HL-60 (cell line): ENCODE measurements at regions not wholly inside any gene's neighbourhood (a gene's known extent, or its start where the extent isn't known, plus 50 kb on each side); places are given as distances from the start of the nearest gene placed in this dataset.

ENCODE experiments used
- DNase-seq, 2 experiments: peaks; one replicate each; pipeline ENCODE4 v3.0.0-alpha.2; 2010 to 2020; ENCODE audit warnings: low read depth in 1 of 2, low spot score in 1 of 2
- H3K27ac ChIP-seq: fragments of 250-450 bp; sonication (Bioruptor Pico); replicated peaks from 2 replicates; pipeline ENCODE4 v1.5.1; 2020; ENCODE audit warnings: mild to moderate bottlenecking, moderate library complexity
- H3K27me3 ChIP-seq: fragments of 250-450 bp; sonication (Bioruptor Pico); 2 replicates; pipeline ENCODE4 v1.5.1; 2021; ENCODE audit warnings: mild to moderate bottlenecking, moderate library complexity; ENCODE audit not compliant: insufficient read depth, poor library complexity, severe bottlenecking
- H3K4me3 ChIP-seq: replicated peaks from 2 replicates; pipeline ENCODE4 v1.5.1; 2011; ENCODE audit warnings: mild to moderate bottlenecking, control low read depth, low read length; ENCODE audit not compliant: insufficient read depth
- CTCF ChIP-seq: IDR thresholded peaks from one replicate; pipeline ENCODE4 v1.5.1; 2011; ENCODE audit warnings: low read length, control low read depth, inconsistent platforms; ENCODE audit not compliant: insufficient read depth
- GABPA ChIP-seq: IDR thresholded peaks from 2 replicates; pipeline ENCODE4 v1.6.1; 2012; ENCODE audit warnings: low read depth
- POLR2AphosphoS5 ChIP-seq: IDR thresholded peaks from 2 replicates; pipeline ENCODE4 v1.6.1; 2012; ENCODE audit warnings: low read depth
- SPI1 ChIP-seq: IDR thresholded peaks from 2 replicates; pipeline ENCODE4 v1.6.1; 2012; ENCODE audit warnings: low read depth, mild to moderate bottlenecking, borderline replicate concordance
- TF ChIP-seq, protein P1 (sequence below): IDR thresholded peaks from 2 replicates; pipeline ENCODE4 v1.6.1; 2012; ENCODE audit warnings: low read depth; ENCODE audit not compliant: insufficient replicate concordance

DNA sequence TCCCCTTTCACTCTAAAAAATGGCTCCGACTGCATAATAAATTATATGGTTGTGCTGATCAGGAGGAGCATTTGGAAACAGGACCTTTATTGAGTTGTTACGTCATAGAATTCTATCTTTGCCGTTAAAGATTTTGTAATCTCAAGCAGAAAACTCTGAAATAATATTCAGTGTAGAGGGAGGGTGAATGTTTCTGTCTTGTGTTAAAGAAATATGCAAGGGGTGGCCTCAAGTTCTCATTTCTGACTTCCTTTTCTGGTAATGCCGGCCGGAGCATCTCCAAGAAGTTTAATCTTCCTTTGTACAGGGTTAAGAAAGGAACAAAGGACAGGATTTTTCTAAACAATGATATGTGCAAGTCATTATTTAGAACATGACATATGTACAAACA, 165.1 kb downstream of the SLC38A4 start:
- H3K27ac ChIP-seq, result peak overlapping the region; percentile 91
- no peaks in the 10 kb centered on the region for H3K27me3 ChIP-seq
- TF ChIP-seq SPI1 (peak; percentile 76), POLR2AphosphoS5 (no peak), CTCF (no peak)
- H3K4me3 ChIP-seq, result no peak overlapping the region
- peak; percentile 68 to 71 for DNase-seq

- Histone ChIP-seq H3K4me3 (no peak overlapping the region), H3K27ac (peak overlapping the region; percentile 91)
- DNase-seq, result no peak
Measured at GRCh38 chr12:46660276-46660675, 165.5 kb downstream of the SLC38A4 start.

DNA sequence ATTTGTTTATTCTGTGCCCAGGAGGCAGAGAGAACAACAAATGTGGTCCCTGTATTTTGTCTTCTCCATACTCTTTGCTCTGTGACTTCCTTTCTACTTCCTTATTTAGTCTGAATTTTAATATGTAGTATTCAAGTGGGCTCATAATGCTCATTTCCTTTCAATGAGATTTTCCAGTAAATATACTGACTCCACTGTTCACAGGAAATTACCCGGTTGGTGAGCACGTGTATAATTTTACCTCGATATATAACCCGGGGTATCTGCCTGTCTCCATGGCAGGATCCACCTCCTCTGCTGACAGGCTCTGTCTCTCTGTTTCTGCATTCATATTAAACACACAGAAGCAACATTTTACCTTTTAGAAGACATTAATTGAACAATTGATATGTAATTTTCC, 166.0 kb downstream of the SLC38A4 start:
- Histone ChIP-seq H3K27ac (peak overlapping the region; percentile 91), H3K4me3 (no peak overlapping the region), H3K27me3 (no peaks in the 10 kb centered on the region)
- DNase-seq, result no peak
- TF ChIP-seq SPI1 (peak; percentile 49; the same call in 1 of the 2 replicates), CTCF (no peak)

More at GRCh38 chr12:46660276-46660675, 165.5 kb downstream of the SLC38A4 start:
- no peak for TF ChIP-seq POLR2AphosphoS5
- no peak for TF ChIP-seq SPI1
- TF ChIP-seq CTCF, result no peak
- TF ChIP-seq GABPA, result no peak
- TF ChIP-seq, protein P1, sequence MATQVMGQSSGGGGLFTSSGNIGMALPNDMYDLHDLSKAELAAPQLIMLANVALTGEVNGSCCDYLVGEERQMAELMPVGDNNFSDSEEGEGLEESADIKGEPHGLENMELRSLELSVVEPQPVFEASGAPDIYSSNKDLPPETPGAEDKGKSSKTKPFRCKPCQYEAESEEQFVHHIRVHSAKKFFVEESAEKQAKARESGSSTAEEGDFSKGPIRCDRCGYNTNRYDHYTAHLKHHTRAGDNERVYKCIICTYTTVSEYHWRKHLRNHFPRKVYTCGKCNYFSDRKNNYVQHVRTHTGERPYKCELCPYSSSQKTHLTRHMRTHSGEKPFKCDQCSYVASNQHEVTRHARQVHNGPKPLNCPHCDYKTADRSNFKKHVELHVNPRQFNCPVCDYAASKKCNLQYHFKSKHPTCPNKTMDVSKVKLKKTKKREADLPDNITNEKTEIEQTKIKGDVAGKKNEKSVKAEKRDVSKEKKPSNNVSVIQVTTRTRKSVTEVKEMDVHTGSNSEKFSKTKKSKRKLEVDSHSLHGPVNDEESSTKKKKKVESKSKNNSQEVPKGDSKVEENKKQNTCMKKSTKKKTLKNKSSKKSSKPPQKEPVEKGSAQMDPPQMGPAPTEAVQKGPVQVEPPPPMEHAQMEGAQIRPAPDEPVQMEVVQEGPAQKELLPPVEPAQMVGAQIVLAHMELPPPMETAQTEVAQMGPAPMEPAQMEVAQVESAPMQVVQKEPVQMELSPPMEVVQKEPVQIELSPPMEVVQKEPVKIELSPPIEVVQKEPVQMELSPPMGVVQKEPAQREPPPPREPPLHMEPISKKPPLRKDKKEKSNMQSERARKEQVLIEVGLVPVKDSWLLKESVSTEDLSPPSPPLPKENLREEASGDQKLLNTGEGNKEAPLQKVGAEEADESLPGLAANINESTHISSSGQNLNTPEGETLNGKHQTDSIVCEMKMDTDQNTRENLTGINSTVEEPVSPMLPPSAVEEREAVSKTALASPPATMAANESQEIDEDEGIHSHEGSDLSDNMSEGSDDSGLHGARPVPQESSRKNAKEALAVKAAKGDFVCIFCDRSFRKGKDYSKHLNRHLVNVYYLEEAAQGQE, result no peak
- no peaks in the 10 kb centered on the region for H3K27me3 ChIP-seq

- TF ChIP-seq CTCF (no peak), POLR2AphosphoS5 (no peak), GABPA (no peak), SPI1 (no peak)
- TF ChIP-seq, protein P1, result no peak
- DNase-seq, result no peak
- H3K4me3 ChIP-seq, result no peak overlapping the region
- no peaks in the 10 kb centered on the region for H3K27me3 ChIP-seq
- H3K27ac ChIP-seq, result peak overlapping the region; percentile 91
Measured at GRCh38 chr12:46659032-46659650, 166.7 kb downstream of the SLC38A4 start.
